Left cardiac atrium (tissue), 4 donors: ENCODE measurements at regions not wholly inside any gene's neighbourhood (a gene's known extent, or its start where the extent isn't known, plus 50 kb on each side); places are given as distances from the start of the nearest gene placed in this dataset.

Experiments
- ATAC-seq, 2 donors: fragments of 200-7000 bp; cut with Tn5 transposase; one replicate each; pipeline ENCODE4 v1.9.1; 2020; ENCODE audit warnings: mild to moderate bottlenecking in 2 of 2, moderate library complexity in 2 of 2
- DNase-seq: peaks from one replicate; pipeline ENCODE4 v3.0.0-alpha.2; 2020
- intact Hi-C, 2 donors: fragments of 100-400 bp; cut with DNase I; formaldehyde crosslinking; loops; one replicate each; pipeline versions ENCODE4 v1.14.1 to v1.15.1; 2022 to 2023
- donor health status: DM: no; HTN: yes; CAD: no.
- donor health status: DM: no; HTN: yes; CAD: no; lungs with severe emphysema.
- donor health status: DM: yes; HTN: yes; CAD: no.
- donor health status: Dilated cardiomyopathy.

- intact Hi-C loops = no loop called here
These were observed 239.6 kb upstream of the PLEKHG7 start for GRCh38 chr12:92463171-92463570.

GRCh38 chr12:92462527-92462926, 240.3 kb upstream of the PLEKHG7 start:
- intact Hi-C loops = no loop called here
- DNase-seq (no peak), ATAC-seq (no peak)

More at GRCh38 chr12:92463171-92463570, 239.6 kb upstream of the PLEKHG7 start:
- no peak for DNase-seq
- no peak for ATAC-seq

GRCh38 chr12:92462049-92462448, 240.7 kb upstream of the PLEKHG7 start:
- DNase-seq (no peak), ATAC-seq (peak; percentile 45 to 57)
- intact Hi-C loops = no loop called here

- ATAC-seq (no peak), DNase-seq (no peak)
- intact Hi-C loops = no loop called here
These were observed 242.9 kb upstream of the PLEKHG7 start for GRCh38 chr12:92459850-92460249.

DNA sequence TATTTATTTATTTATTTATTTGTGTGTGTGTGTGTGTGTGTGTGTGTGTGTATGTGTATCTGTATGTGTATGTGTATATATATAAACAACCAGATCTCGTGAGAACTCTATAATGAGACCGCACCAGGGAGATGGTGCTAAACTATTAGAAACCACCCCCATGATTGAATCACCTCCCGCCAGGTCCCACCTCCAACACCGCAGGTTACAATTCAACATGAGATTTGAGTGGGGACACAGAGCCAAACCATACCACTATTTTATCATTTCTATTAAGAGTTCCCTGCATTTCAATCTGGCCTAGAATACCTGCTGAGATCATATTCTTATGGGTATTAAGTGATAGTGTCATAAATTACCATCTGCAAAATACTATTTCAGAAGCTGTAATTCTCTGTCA, 243.8 kb upstream of the PLEKHG7 start:
- DNase-seq (no peak), ATAC-seq (no peak)
- intact Hi-C loops = no loop called here

DNA sequence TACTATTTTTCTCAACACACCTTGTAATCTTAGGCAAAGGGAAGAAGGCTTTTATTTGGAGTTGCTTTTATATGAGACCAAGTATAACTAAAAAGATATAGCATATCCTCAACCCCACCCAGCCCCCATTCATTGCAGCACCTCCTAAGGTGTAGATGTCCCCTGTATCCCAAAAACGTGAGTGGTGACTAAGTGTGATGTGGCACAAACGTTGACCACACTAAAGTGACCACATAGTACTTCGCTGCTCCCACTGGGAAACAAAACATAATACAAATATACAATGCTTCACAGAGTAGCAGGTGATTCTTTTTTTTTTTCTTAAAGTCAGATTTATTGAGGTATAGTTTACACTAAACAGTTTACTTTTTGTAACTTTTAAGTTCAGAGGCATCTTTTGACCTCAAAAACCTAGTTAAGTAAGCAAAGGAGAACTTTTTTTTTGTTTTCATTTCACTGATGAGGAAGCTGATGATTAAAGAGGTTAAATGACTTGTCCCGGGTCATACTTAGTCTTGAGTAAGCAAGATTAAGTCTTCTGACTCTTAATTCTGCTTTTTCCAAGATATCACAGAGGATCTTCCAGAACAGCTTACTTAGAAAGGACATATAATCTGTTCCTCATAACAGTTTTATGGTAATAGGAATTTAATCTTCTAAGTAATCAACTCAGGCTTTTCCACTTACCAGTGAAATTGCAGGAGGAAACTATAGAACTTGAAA, 245.2 kb upstream of the PLEKHG7 start:
- ATAC-seq = no peak

GRCh38 chr12:92452763-92453162, 250.0 kb upstream of the PLEKHG7 start:
- intact Hi-C loops = no loop called here
- ATAC-seq (no peak), DNase-seq (no peak)

More for the DNA sequence above, 245.2 kb upstream of the PLEKHG7 start:
- intact Hi-C loops = no loop called here
- no peak for DNase-seq

- no peak for DNase-seq
- no peak for ATAC-seq
- intact Hi-C loops = no loop called here
These were observed 256.7 kb upstream of the PLEKHG7 start for GRCh38 chr12:92446083-92446460.

GRCh38 chr12:92445253-92446082, 257.3 kb upstream of the PLEKHG7 start:
- intact Hi-C loops = no loop called here
- peak; percentile 49 to 55 for ATAC-seq
- DNase-seq = peak; percentile 21

GRCh38 chr12:92444763-92445162, 258.0 kb upstream of the PLEKHG7 start:
- intact Hi-C loops = no loop called here
- peak; percentile 16 for DNase-seq
- ATAC-seq = peak; percentile 62 to 79

GRCh38 chr12:92442782-92443181, 260.0 kb upstream of the PLEKHG7 start:
- no peak for ATAC-seq
- no peak for DNase-seq
- intact Hi-C loops = no loop called here

DNA sequence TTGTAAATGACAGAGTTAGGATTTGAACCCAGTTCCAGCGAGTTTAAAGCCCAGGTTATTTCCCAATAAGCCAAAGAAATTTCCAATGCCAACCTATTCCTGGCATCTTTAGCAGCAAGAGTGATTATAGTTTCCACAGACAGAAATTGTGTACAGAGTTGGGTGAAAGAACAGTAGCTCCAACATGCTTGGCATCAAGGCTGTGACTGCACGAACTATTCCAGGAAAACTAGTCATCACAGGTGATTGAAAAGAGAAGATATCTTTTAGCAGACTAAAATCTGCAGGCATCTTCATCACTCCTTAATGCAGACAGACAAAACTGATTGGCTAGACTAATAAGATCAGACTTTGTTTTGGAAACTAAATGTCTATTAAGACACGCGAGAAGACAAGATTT, 262.7 kb upstream of the PLEKHG7 start:
- peak in 1 of 2 donors; percentile 27 for ATAC-seq
- no peak for DNase-seq
- intact Hi-C loops = no loop called here

DNA sequence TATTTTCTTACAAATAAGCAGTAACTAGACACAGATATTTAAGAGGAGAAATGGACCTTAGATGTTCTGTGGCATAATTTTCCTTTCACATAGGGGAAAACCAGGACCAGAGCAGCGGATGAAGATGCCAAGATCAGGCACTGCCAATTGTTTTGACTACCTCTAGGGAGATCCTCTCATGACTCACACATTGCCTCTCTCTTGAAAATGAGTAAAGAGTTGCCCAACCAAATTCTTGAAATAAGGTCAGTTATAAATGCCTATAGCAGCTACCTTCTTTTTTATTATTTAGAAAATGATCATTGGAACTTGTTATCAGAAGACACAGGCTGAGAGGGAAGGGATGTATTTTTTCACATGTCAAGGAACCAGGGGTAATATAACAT, 263.4 kb upstream of the PLEKHG7 start:
- DNase-seq (peak; percentile 35), ATAC-seq (peak; percentile 85 to 90)
- intact Hi-C loops = no loop called here

DNA sequence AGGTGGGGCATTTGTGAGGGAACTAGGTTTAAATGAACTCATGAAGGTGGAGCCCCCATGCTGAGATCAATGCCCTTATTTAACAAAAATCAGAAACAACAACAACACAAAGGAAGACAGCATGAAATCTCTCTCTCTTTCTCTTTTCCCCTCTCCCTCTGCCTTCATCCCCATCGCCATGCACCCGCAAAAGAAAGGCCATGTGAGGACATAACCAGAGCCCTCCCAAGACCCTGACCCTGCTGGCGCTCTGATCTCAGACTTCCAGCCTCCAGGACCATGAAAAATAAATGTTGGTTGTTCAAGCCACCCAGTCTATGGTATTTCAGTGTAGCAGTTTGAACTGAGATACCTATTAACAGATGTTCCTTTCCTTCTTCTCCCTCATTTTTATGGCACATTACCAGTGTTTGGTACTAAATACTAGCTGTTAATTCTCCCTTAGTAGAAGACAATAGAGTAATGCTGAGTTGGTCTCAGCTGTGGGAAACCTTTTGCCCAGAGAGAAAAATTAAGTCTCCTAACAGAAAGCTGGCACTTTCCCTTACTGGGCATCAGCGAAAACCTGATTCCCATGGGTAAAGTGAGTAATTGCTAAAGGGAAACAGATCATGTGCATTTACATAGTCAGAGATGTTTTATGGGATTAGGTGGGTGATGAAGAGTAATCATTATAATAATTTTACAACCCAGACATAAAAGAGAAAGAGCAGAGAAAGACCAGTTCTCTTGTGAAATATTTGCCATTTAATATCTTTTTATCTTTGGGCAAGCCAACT, 264.0 kb upstream of the PLEKHG7 start:
- ATAC-seq = no peak
- DNase-seq = no peak
- intact Hi-C loops = no loop called here

DNA sequence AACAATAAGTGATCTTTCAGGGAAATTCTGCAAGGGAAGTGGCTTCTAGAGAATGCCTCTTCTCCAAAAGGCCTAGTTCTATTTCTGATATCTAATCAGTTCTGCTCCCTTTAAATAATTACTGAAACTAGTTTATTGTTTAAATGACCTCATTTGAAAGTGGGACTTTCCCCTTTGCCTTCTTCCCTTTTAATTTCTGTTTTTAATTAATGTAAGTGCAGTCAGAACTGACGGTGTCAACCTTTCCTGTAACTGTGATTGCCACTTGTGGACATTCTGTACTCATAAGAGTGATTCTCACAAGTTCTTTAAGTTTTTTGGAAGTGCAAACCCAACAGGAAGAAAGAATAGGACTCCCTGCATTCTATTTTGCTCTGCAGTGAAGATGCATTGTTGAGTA, 265.3 kb upstream of the PLEKHG7 start:
- ATAC-seq = no peak
- intact Hi-C loops = no loop called here
- DNase-seq = no peak

GRCh38 chr12:92436856-92437255, 265.9 kb upstream of the PLEKHG7 start:
- DNase-seq (no peak), ATAC-seq (peak in 1 of 2 donors; percentile 26)
- intact Hi-C loops = no loop called here

- ATAC-seq = no peak
- intact Hi-C loops = no loop called here
These were observed 268.2 kb upstream of the PLEKHG7 start for GRCh38 chr12:92434607-92435025.

GRCh38 chr12:92432724-92433441, 269.9 kb upstream of the PLEKHG7 start:
- DNase-seq = no peak
- no peak for ATAC-seq
- intact Hi-C loops = no loop called here

More at GRCh38 chr12:92434607-92435025, 268.2 kb upstream of the PLEKHG7 start:
- no peak for DNase-seq

- ATAC-seq = peak; percentile 27 to 38
- DNase-seq = no peak
- intact Hi-C loops = no loop called here
These were observed 271.6 kb upstream of the PLEKHG7 start for GRCh38 chr12:92431146-92431545.
